NT2/D1 (cell line): ENCODE measurements at regions not wholly inside any gene's neighbourhood (a gene's known extent, or its start where the extent isn't known, plus 50 kb on each side); places are given as distances from the start of the nearest gene placed in this dataset.

Source experiments
- DNase-seq: peaks from one replicate; pipeline ENCODE4 v3.0.0-alpha.2; 2011; ENCODE audit warnings: low read depth, low spot score
- H3K27me3 ChIP-seq: 2 replicates; pipeline ENCODE4 v1.6.0; 2011; ENCODE audit warnings: mild to moderate bottlenecking; ENCODE audit not compliant: insufficient read length, insufficient read depth
- H3K36me3 ChIP-seq: 2 replicates; pipeline ENCODE4 v1.6.1; 2011; ENCODE audit warnings: mild to moderate bottlenecking, low read length, mixed read lengths; ENCODE audit not compliant: insufficient read depth, insufficient read length
- H3K4me1 ChIP-seq: 2 replicates; pipeline ENCODE4 v1.5.1; 2011; ENCODE audit not compliant: insufficient read depth, insufficient read length
- H3K4me3 ChIP-seq: 2 replicates; pipeline ENCODE4 v1.5.1; 2011; ENCODE audit warnings: low read depth; ENCODE audit not compliant: insufficient read length
- H3K9ac ChIP-seq: 2 replicates; pipeline ENCODE4 v1.6.0; 2011; ENCODE audit warnings: low read depth; ENCODE audit not compliant: insufficient read length
- H3K9me3 ChIP-seq: 2 replicates; pipeline ENCODE4 v1.5.1; 2011; ENCODE audit warnings: mild to moderate bottlenecking, low read length; ENCODE audit not compliant: insufficient read depth
- SUZ12 ChIP-seq: IDR thresholded peaks from 2 replicates; pipeline ENCODE4 v1.6.1; 2011; ENCODE audit not compliant: insufficient read length, insufficient read depth; ENCODE audit errors: extremely low read depth
- YY1 ChIP-seq: IDR thresholded peaks from 2 replicates; pipeline ENCODE4 v1.6.1; 2011; ENCODE audit not compliant: insufficient read length, insufficient read depth
- ZNF274 ChIP-seq: IDR thresholded peaks from 2 replicates; pipeline ENCODE4 v1.6.1; 2011; ENCODE audit warnings: mild to moderate bottlenecking, low read depth, low read length

DNA sequence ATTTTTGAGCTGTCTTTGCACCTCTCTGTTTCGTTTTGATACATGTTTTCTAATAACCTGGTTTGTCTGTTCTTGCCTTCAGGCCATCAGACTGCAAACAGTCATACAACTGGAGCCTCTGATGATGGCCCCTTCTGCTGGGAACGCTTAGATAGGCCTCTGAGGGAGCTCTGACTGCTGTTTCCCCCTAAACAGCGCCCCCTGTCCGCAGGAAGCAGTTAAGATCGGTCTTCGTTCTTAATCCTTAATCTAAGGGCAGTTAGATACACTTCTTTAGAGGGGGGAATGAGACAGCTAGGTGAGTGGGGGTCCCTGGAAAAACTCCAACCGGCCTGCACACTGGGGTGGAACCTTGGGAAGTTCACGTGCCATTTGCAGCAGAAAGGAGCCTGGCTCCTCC, 1338.8 kb upstream of the SEL1L start:
- no peaks in the 10 kb centered on the region for H3K27me3 ChIP-seq
- H3K9me3 ChIP-seq: no peaks in the 10 kb centered on the region
- no peak overlapping the region for H3K9ac ChIP-seq
- H3K36me3 ChIP-seq: no peaks in the 10 kb centered on the region
- no peaks in the 10 kb centered on the region for H3K4me1 ChIP-seq
- DNase-seq: no peak
- TF ChIP-seq SUZ12 (no peak), YY1 (no peak), ZNF274 (no peak)
- no peak overlapping the region for H3K4me3 ChIP-seq

DNA sequence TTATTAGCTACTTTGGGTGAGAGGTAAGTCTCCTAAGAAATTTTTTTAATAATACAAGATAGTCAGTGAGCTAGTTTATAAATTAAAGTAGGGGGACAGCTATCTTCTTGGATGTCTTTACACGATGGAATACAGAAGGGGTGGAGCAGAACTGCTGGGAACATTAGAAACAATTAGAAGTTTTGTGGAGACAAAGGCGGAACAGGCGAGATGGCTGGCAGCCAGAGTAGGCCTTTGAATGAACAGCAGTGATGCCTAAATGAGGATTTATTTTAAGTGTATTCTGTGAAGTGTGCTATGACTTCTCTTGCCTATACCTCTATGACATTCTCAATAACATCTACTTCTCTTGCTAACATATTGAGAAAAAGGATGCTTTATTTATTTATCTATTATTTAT, 1345.3 kb upstream of the SEL1L start:
- Histone ChIP-seq H3K4me1 (no peaks in the 10 kb centered on the region), H3K4me3 (no peak overlapping the region), H3K9me3 (no peaks in the 10 kb centered on the region), H3K9ac (no peak overlapping the region), H3K36me3 (no peaks in the 10 kb centered on the region), H3K27me3 (no peaks in the 10 kb centered on the region)
- no peak for TF ChIP-seq SUZ12
- no peak for TF ChIP-seq YY1
- TF ChIP-seq ZNF274: no peak
- no peak for DNase-seq

DNA sequence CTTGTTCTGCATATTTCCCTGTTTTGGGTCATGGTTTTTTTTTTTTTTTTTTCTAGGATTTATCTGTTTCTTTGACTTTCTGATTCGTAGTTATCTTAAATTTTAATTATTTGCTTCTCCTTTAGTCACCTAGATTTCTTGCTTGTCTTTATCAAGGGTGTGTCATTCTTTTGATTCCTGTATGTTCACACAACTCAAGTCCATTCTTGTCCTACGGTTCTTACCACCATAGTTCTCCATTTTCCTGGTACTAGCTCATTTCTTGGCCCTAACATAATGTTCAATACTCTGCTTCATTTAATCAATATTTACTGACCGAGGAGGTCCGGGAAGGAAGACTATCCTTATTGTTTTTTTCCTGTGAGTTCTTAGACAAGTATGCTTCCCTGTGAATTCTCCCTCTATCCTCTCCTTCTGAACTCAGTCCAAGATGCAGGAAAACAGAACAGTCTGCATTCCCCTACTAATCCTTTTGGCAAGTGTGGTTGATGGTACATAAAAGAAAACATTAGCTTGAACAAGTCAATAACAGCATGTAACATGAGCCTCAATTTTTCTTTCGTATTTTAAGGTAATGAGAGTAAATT, 1346.4 kb upstream of the SEL1L start:
- no peaks in the 10 kb centered on the region for H3K27me3 ChIP-seq
- TF ChIP-seq YY1: no peak
- no peak for TF ChIP-seq ZNF274
- TF ChIP-seq SUZ12: no peak

DNA sequence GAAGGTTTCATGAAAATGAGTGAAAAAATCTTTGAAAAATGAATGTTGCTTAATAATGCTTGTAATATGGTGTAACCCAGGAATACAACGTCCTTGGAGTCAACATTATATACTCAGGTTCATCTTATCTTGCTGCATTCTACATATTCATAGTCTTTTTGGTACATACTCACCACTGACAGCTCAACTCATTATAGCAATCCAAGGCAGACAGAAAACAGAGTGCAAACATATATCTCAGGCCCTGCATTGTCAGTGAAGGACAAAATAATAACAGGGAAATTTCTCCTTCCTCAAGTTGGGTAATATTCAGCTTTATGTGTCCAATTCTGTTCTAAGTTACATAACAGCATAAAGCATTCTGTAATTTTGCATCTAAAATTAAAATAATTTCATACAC, 1353.0 kb upstream of the SEL1L start:
- TF ChIP-seq SUZ12: no peak
- no peak for TF ChIP-seq YY1
- TF ChIP-seq ZNF274: no peak
- Histone ChIP-seq H3K36me3 (no peaks in the 10 kb centered on the region), H3K9ac (no peak overlapping the region), H3K27me3 (no peaks in the 10 kb centered on the region), H3K4me3 (no peak overlapping the region), H3K4me1 (no peaks in the 10 kb centered on the region), H3K9me3 (no peaks in the 10 kb centered on the region)
- no peak for DNase-seq

More for the DNA sequence above, 1346.4 kb upstream of the SEL1L start:
- Histone ChIP-seq H3K36me3 (no peaks in the 10 kb centered on the region), H3K9me3 (no peaks in the 10 kb centered on the region), H3K4me3 (no peak overlapping the region), H3K4me1 (no peaks in the 10 kb centered on the region), H3K9ac (no peak overlapping the region)
- no peak for DNase-seq

DNA sequence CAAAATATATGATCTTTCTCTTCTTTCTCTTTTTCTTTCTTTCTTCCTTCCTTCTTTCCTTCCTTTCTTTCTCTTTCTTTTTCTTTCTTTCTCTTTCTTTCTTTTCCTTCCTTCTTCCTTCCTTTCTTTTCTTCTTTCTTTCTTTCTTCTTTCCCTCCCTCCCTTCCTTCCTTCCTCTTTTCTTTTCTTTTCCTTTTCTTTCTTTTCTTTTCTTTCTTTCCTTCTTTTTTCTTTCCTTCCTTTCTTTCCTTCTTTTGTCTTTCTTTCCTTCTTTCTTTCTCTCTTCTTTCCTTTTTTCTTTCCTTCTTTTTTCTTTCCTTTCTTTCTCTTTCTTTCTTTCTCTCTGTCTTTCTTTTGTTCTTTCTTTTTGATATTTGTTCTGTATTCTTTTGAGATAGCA, 1356.0 kb upstream of the SEL1L start:
- DNase-seq: no peak

DNA sequence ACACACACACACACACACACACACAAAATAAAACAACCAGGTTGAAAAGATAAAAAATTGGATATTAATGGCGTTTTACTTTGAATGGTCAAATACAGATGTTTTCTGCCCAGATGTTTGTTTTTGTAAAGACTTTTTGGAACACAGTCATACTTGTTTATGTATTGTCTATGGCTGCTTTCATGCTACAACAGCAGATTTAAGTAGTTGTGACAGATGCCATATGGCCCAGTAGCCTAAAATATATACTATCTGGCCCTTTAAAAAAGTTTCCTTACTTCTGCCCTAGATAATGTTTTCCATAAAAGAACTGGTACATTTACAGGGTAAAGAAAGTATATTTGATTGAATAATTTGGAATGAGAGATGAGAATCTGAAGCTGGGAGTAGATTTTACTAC, 1362.8 kb upstream of the SEL1L start:
- no peaks in the 10 kb centered on the region for H3K36me3 ChIP-seq
- no peak for DNase-seq
- no peaks in the 10 kb centered on the region for H3K9me3 ChIP-seq
- H3K9ac ChIP-seq: no peak overlapping the region
- H3K27me3 ChIP-seq: no peaks in the 10 kb centered on the region
- no peak overlapping the region for H3K4me3 ChIP-seq
- no peak for TF ChIP-seq ZNF274
- H3K4me1 ChIP-seq: no peaks in the 10 kb centered on the region

More for the DNA sequence above, 1356.0 kb upstream of the SEL1L start:
- H3K36me3 ChIP-seq: no peaks in the 10 kb centered on the region
- H3K9ac ChIP-seq: no peak overlapping the region
- no peaks in the 10 kb centered on the region for H3K4me1 ChIP-seq
- H3K4me3 ChIP-seq: no peak overlapping the region
- H3K9me3 ChIP-seq: no peaks in the 10 kb centered on the region
- H3K27me3 ChIP-seq: no peaks in the 10 kb centered on the region
- TF ChIP-seq YY1 (no peak), ZNF274 (no peak)

DNA sequence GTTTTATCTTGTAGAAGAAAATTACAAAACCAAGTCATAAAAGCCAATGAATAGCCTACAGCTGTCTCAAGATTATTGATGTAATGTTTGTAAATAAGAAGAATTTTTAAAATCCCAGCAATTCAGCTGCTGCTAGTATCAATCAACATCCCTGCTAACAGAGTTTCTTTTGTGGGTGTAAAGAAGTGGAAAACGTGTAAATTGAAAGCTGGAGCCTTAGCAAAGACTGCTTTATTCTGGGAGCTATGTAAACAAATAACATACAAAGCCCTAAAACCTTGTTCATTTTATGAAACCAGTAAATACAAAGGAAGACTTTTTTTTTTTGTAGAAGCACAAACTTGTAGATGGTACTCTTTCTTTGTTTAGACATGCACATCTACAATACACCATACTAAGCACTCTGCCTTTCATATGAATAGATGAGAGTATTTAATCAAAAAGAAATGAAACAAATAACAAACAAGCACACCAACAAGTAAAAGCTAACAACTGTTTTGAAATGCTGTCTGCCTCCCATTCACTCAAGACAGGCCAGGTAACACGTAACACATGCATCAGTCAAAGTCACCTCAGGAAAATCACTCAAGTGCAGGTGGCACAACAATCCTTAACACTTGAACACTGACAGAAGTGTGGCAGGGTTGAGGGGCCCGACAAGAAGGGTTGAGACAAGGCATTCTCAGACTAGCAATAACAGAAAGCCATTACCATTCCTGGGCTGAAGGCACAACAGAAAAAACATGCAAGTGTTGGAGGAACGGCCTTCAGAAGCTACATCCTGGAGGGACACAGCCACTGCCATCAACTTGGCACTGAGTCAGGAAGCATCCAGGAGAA, 1364.0 kb upstream of the SEL1L start:
- no peaks in the 10 kb centered on the region for H3K9me3 ChIP-seq
- no peak overlapping the region for H3K4me3 ChIP-seq
- H3K9ac ChIP-seq: no peak overlapping the region
- no peaks in the 10 kb centered on the region for H3K36me3 ChIP-seq
- DNase-seq: no peak
- H3K4me1 ChIP-seq: no peaks in the 10 kb centered on the region
- H3K27me3 ChIP-seq: no peaks in the 10 kb centered on the region
- TF ChIP-seq SUZ12 (no peak), ZNF274 (no peak), YY1 (no peak)
